Mesenchymal stem cell (in vitro differentiated cells and primary cell): ENCODE measurements at regions not wholly inside any gene's neighbourhood (a gene's known extent, or its start where the extent isn't known, plus 50 kb on each side); places are given as distances from the start of the nearest gene placed in this dataset.

ENCODE experiments used
- DNase-seq: peaks from one replicate; pipeline ENCODE4 v3.0.0-alpha.2; 2013
- H2AFZ ChIP-seq: one replicate; pipeline ENCODE4 v1.6.1; 2013; ENCODE audit warnings: low read depth, mild to moderate bottlenecking, control low read depth, inconsistent platforms, low read length, moderate library complexity
- H2AK5ac ChIP-seq: 2 replicates; pipeline ENCODE4 v1.6.1; 2013; ENCODE audit warnings: low read length, moderate library complexity, mild to moderate bottlenecking, inconsistent platforms; ENCODE audit not compliant: severe bottlenecking
- H2BK120ac ChIP-seq: one replicate; pipeline ENCODE4 v1.6.1; 2013; ENCODE audit warnings: low read depth, mild to moderate bottlenecking, inconsistent platforms, low read length, moderate library complexity
- H2BK12ac ChIP-seq, 2 experiments: one replicate each; pipeline ENCODE4 v1.6.1; 2013; ENCODE audit warnings: inconsistent platforms in 2 of 2, low read length in 2 of 2, mild to moderate bottlenecking in 2 of 2, moderate library complexity in 2 of 2, control low read depth in 1 of 2
- H2BK15ac ChIP-seq: one replicate; pipeline ENCODE4 v1.6.1; 2013; ENCODE audit warnings: mild to moderate bottlenecking, low read depth, inconsistent platforms; ENCODE audit not compliant: poor library complexity, severe bottlenecking
- H2BK5ac ChIP-seq: 2 replicates; pipeline ENCODE4 v1.6.1; 2013; ENCODE audit warnings: low read depth, mild to moderate bottlenecking, low read length, control low read depth, inconsistent platforms; ENCODE audit not compliant: poor library complexity, severe bottlenecking
- H3K14ac ChIP-seq, 2 experiments: one replicate each; pipeline ENCODE4 v1.6.1; 2013; ENCODE audit warnings: inconsistent platforms in 2 of 2, low read length in 2 of 2, control low read depth in 1 of 2, mild to moderate bottlenecking in 1 of 2, moderate library complexity in 1 of 2
- H3K18ac ChIP-seq, 2 experiments: one replicate each; pipeline ENCODE4 v1.6.1; 2013; ENCODE audit warnings: inconsistent platforms in 2 of 2, low read length in 2 of 2, control low read depth in 1 of 2, low read depth in 1 of 2, mild to moderate bottlenecking in 1 of 2
- H3K23ac ChIP-seq, 2 experiments: one replicate each; pipeline ENCODE4 v1.6.1; 2013; ENCODE audit warnings: inconsistent platforms in 2 of 2, low read length in 2 of 2, mild to moderate bottlenecking in 2 of 2, moderate library complexity in 2 of 2, control low read depth in 1 of 2
- H3K27ac ChIP-seq: 2 replicates; pipeline ENCODE4 v1.5.1; 2013; ENCODE audit warnings: mild to moderate bottlenecking, moderate library complexity, low read length, control low read depth, inconsistent platforms; ENCODE audit not compliant: poor library complexity, severe bottlenecking
- H3K27me3 ChIP-seq, 2 experiments: 2 replicates each; pipeline versions ENCODE4 v1.6.1 to v1.7.0; 2013; ENCODE audit warnings: low read length in 2 of 2, mild to moderate bottlenecking in 2 of 2, moderate library complexity in 2 of 2, control low read depth in 1 of 2, inconsistent platforms in 1 of 2; ENCODE audit not compliant: control insufficient read depth in 1 of 2, insufficient read depth in 1 of 2
- H3K36me3 ChIP-seq, 2 experiments: 2 replicates each; pipeline versions ENCODE4 v1.6.1 to v1.7.0; 2013; ENCODE audit warnings: low read length in 2 of 2, control low read depth in 1 of 2, inconsistent platforms in 1 of 2, low read depth in 1 of 2, mild to moderate bottlenecking in 1 of 2; ENCODE audit not compliant: insufficient read depth in 2 of 2, control insufficient read depth in 1 of 2
- H3K4ac ChIP-seq, 2 experiments: one replicate each; pipeline ENCODE4 v1.6.1; 2013; ENCODE audit warnings: inconsistent platforms in 2 of 2, low read length in 2 of 2, mild to moderate bottlenecking in 2 of 2, moderate library complexity in 2 of 2, control low read depth in 1 of 2, low read depth in 1 of 2
- H3K4me1 ChIP-seq: 2 replicates; pipeline ENCODE4 v1.6.1; 2013; ENCODE audit warnings: low read depth, low read length, control low read depth; ENCODE audit not compliant: control insufficient read depth, insufficient read depth
- H3K4me2 ChIP-seq: 2 replicates; pipeline ENCODE4 v1.6.1; 2013; ENCODE audit warnings: low read length, mild to moderate bottlenecking, inconsistent platforms; ENCODE audit not compliant: poor library complexity, severe bottlenecking
- H3K4me3 ChIP-seq, 2 experiments: 2 replicates each; pipeline versions ENCODE4 v1.5.1 to v1.7.0; 2013; ENCODE audit warnings: low read length in 2 of 2, mild to moderate bottlenecking in 2 of 2, control low read depth in 1 of 2, low read depth in 1 of 2; ENCODE audit not compliant: insufficient read depth in 1 of 2
- H3K79me1 ChIP-seq: replicated peaks from 2 replicates; pipeline ENCODE4 v1.6.1; 2013; ENCODE audit warnings: mild to moderate bottlenecking, control low read depth, low read length, inconsistent platforms; ENCODE audit not compliant: poor library complexity, severe bottlenecking
- H3K9ac ChIP-seq: 2 replicates; pipeline ENCODE4 v1.7.0; 2013; ENCODE audit warnings: mild to moderate bottlenecking, low read length, moderate library complexity
- H3K9me3 ChIP-seq: 2 replicates; pipeline ENCODE4 v1.7.0; 2013; ENCODE audit warnings: mild to moderate bottlenecking, low read length; ENCODE audit not compliant: control insufficient read depth
- H4K8ac ChIP-seq: one replicate; pipeline ENCODE4 v1.6.1; 2013; ENCODE audit warnings: inconsistent platforms, mild to moderate bottlenecking, low read length, moderate library complexity
- H4K91ac ChIP-seq: one replicate; pipeline ENCODE4 v1.6.1; 2013; ENCODE audit warnings: mild to moderate bottlenecking, low read length, inconsistent platforms
- WGBS: methylation state at CpG from one replicate; pipeline ENCODE4 v1.1.7; 2013; ENCODE audit warnings: mixed read lengths; 5-methylcytosine and 5-hydroxymethylcytosine counted together

- Histone ChIP-seq H3K27me3 (no peaks in the 10 kb centered on the region), H3K23ac (no peak overlapping the region), H3K4ac (no peak overlapping the region), H3K9me3 (peaks cover 7% of the 10 kb centered on the region), H3K4me1 (no peaks in the 10 kb centered on the region), H2AK5ac (no peak overlapping the region), H3K14ac (no peak overlapping the region), H3K18ac (no peak overlapping the region), H2BK120ac (no peak overlapping the region), H4K91ac (no peak overlapping the region), H3K4me3 (no peak overlapping the region), H2BK15ac (no peak overlapping the region), H3K27ac (no peak overlapping the region), H2AFZ (no peak overlapping the region), H3K36me3 (no peaks in the 10 kb centered on the region), H2BK12ac (no peak overlapping the region), H3K9ac (no peak overlapping the region), H2BK5ac (no peak overlapping the region), H4K8ac (no peak overlapping the region), H3K4me2 (no peak overlapping the region), H3K79me1 (no peaks in the 10 kb centered on the region)
- WGBS, result 87% methylated on average over 2 of the region's 6 CpGs
- DNase-seq, result no peak
These were observed 150.2 kb upstream of the LRRC3B start for GRCh38 chr3:26472345-26472744.

DNA sequence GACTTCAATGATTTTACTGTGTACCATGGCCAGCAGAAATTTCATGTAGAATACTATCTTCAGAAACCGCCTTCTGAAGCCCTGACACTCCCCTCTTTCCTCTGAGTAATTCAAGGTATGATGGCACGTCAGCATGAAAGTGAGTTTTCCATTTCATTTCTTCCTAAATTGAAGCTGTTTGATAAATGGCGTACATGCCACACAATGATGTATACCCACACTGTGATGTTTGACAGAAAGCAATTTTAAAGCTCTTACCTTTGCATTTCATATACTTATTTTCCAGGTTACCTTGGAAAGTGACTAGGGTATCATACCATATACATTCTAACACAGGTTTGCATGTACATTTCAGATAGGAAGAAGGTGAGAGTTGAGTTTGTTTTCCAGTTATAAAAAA lies 147.9 kb upstream of the LRRC3B start:
- Histone ChIP-seq H3K4me3 (no peak overlapping the region), H3K27ac (no peak overlapping the region), H3K36me3 (no peaks in the 10 kb centered on the region), H3K4me2 (no peak overlapping the region), H2BK5ac (no peak overlapping the region), H3K4me1 (no peaks in the 10 kb centered on the region), H4K8ac (no peak overlapping the region), H2BK120ac (no peak overlapping the region), H3K23ac (no peak overlapping the region), H3K14ac (no peak overlapping the region), H3K4ac (no peak overlapping the region), H2AFZ (no peak overlapping the region), H3K9me3 (peaks cover 7% of the 10 kb centered on the region), H3K18ac (no peak overlapping the region), H3K79me1 (no peaks in the 10 kb centered on the region), H3K27me3 (no peaks in the 10 kb centered on the region), H3K9ac (no peak overlapping the region), H4K91ac (no peak overlapping the region), H2AK5ac (no peak overlapping the region), H2BK12ac (no peak overlapping the region), H2BK15ac (no peak overlapping the region)
- WGBS, result 86% methylated on average over 3 of the region's 3 CpGs
- DNase-seq, result no peak

DNA sequence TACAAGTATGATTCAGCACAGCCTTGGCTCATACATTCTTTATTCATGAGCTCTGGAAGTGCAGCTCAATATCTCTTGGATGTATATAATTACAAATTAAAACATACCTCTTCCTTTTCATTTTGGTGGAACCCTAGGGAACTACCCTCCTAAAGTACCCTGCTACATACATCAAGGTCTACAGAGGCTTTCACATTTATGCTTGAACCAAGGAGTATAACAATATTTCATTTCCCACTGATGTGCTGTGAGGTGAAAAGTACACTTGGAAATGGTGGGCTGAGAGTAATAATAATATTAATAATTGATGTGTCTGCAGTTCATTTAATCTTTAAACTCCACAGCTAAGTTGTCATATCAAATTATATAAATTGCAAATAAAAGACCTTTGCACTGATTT lies 142.2 kb upstream of the LRRC3B start:
- H2AFZ ChIP-seq, result no peak overlapping the region
- no peak overlapping the region for H3K27ac ChIP-seq
- H4K91ac ChIP-seq, result no peak overlapping the region
- no peak overlapping the region for H2BK5ac ChIP-seq
- DNase-seq, result no peak
- H3K4me2 ChIP-seq, result no peak overlapping the region
- no peak overlapping the region for H3K18ac ChIP-seq
- H4K8ac ChIP-seq, result no peak overlapping the region
- H3K4ac ChIP-seq, result no peak overlapping the region
- H2BK12ac ChIP-seq, result no peak overlapping the region
- peaks cover 12% of the 10 kb centered on the region for H3K9me3 ChIP-seq
- H3K14ac ChIP-seq, result no peak overlapping the region
- no peaks in the 10 kb centered on the region for H3K36me3 ChIP-seq
- H3K4me1 ChIP-seq, result no peaks in the 10 kb centered on the region
- H2BK15ac ChIP-seq, result no peak overlapping the region
- H3K4me3 ChIP-seq, result no peak overlapping the region
- no peaks in the 10 kb centered on the region for H3K27me3 ChIP-seq
- no peak overlapping the region for H3K9ac ChIP-seq
- H2BK120ac ChIP-seq, result no peak overlapping the region
- H2AK5ac ChIP-seq, result no peak overlapping the region
- no peaks in the 10 kb centered on the region for H3K79me1 ChIP-seq
- no peak overlapping the region for H3K23ac ChIP-seq

- H3K27me3 ChIP-seq, result no peaks in the 10 kb centered on the region
- H2BK15ac ChIP-seq, result no peak overlapping the region
These were observed 138.4 kb upstream of the LRRC3B start for GRCh38 chr3:26484140-26484539.

More at GRCh38 chr3:26484140-26484539, 138.4 kb upstream of the LRRC3B start:
- Histone ChIP-seq H2AK5ac (no peak overlapping the region), H3K27ac (no peak overlapping the region), H3K18ac (no peak overlapping the region), H2BK5ac (no peak overlapping the region), H3K4me3 (no peak overlapping the region), H3K9me3 (peaks cover 12% of the 10 kb centered on the region), H2BK12ac (no peak overlapping the region), H2BK120ac (no peak overlapping the region), H3K4me2 (no peak overlapping the region), H3K23ac (no peak overlapping the region), H2AFZ (no peak overlapping the region), H3K9ac (no peak overlapping the region), H3K14ac (no peak overlapping the region), H4K91ac (no peak overlapping the region), H3K4ac (no peak overlapping the region), H3K79me1 (no peaks in the 10 kb centered on the region), H3K4me1 (no peaks in the 10 kb centered on the region), H3K36me3 (no peaks in the 10 kb centered on the region), H4K8ac (no peak overlapping the region)
- DNase-seq, result peak; percentile 4
- 87% methylated on average over 2 of the region's 4 CpGs for WGBS
